CD14-positive monocyte (primary cell): ENCODE measurements at regions not wholly inside any gene's neighbourhood (a gene's known extent, or its start where the extent isn't known, plus 50 kb on each side); places are given as distances from the start of the nearest gene placed in this dataset.

Source experiments
- DNase-seq, 3 donors: peaks; one replicate each; pipeline ENCODE4 v3.0.0-alpha.2; 2011 to 2022
- H2AFZ ChIP-seq: 2 replicates; pipeline ENCODE4 v1.6.0; 2012; ENCODE audit warnings: mild to moderate bottlenecking, low read depth, low read length, inconsistent platforms; ENCODE audit not compliant: insufficient read depth, poor library complexity, severe bottlenecking
- H3K27ac ChIP-seq, 2 donors: 1 replicate in 1 of 2; 2 replicates in 1 of 2; pipeline ENCODE4 v1.5.1; 2012 to 2013; ENCODE audit warnings: low read length in 2 of 2, control low read depth in 1 of 2, inconsistent platforms in 1 of 2, low read depth in 1 of 2, mild to moderate bottlenecking in 1 of 2
- H3K27me3 ChIP-seq, 2 donors: one replicate each; pipeline versions ENCODE4 v1.6.0 to v1.6.1; 2011 to 2013; ENCODE audit warnings: low read length in 2 of 2; ENCODE audit not compliant: control insufficient read depth in 2 of 2, insufficient read depth in 2 of 2
- H3K36me3 ChIP-seq, 2 donors: replicated peaks in 1 of 2; 1 replicate in 1 of 2; 2 replicates in 1 of 2; pipeline versions ENCODE4 v1.5.1 to v1.6.1; 2012 to 2013; ENCODE audit warnings: low read length in 2 of 2, control low read depth in 1 of 2, inconsistent platforms in 1 of 2, mild to moderate bottlenecking in 1 of 2; ENCODE audit not compliant: insufficient read depth in 2 of 2, control insufficient read depth in 1 of 2
- H3K4me1 ChIP-seq, 2 donors: 1 replicate in 1 of 2; 2 replicates in 1 of 2; pipeline versions ENCODE4 v1.5.1 to v1.6.1; 2012 to 2013; ENCODE audit warnings: low read length in 2 of 2, control low read depth in 1 of 2, inconsistent platforms in 1 of 2, mild to moderate bottlenecking in 1 of 2, moderate library complexity in 1 of 2; ENCODE audit not compliant: insufficient read depth in 2 of 2, control insufficient read depth in 1 of 2
- H3K4me2 ChIP-seq: replicated peaks from 2 replicates; pipeline ENCODE3; 2012; ENCODE audit warnings: low read length, moderate library complexity, mild to moderate bottlenecking; ENCODE audit not compliant: poor library complexity, severe bottlenecking; ENCODE audit errors: extremely low read depth
- H3K4me3 ChIP-seq, 3 experiments: fragments of 200-600 bp in 1 of 3; sonication (generic) in 1 of 3; replicated peaks in 1 of 3; 1 replicate in 2 of 3; 2 replicates in 1 of 3; pipeline ENCODE4 v1.5.1; 2011 to 2013; ENCODE audit warnings: low read length in 3 of 3, mild to moderate bottlenecking in 3 of 3, control low read depth in 2 of 3, low read depth in 2 of 3, inconsistent platforms in 1 of 3, moderate library complexity in 1 of 3
- H3K79me2 ChIP-seq: 2 replicates; pipeline ENCODE4 v1.6.0; 2012; ENCODE audit warnings: mild to moderate bottlenecking, control low read depth, inconsistent platforms, low read length, moderate library complexity; ENCODE audit not compliant: insufficient read depth
- H3K9ac ChIP-seq: 2 replicates; pipeline ENCODE4 v1.6.0; 2017; ENCODE audit warnings: low read length, mild to moderate bottlenecking; ENCODE audit not compliant: insufficient read depth, poor library complexity, severe bottlenecking
- H3K9me3 ChIP-seq, 2 donors: replicated peaks in 1 of 2; 1 replicate in 1 of 2; 2 replicates in 1 of 2; pipeline versions ENCODE4 v1.5.1 to v1.6.1; 2012 to 2013; ENCODE audit warnings: low read length in 2 of 2, control low read depth in 1 of 2; ENCODE audit not compliant: control insufficient read depth in 1 of 2, insufficient read depth in 1 of 2
- H4K20me1 ChIP-seq: 2 replicates; pipeline ENCODE4 v1.6.0; 2012; ENCODE audit warnings: mild to moderate bottlenecking, low read length, control low read depth, moderate library complexity; ENCODE audit not compliant: insufficient read depth
- H3K27ac Mint-ChIP-seq, 7 donors: one replicate each; pipeline ENCODE4 v1.8.0; 2020; ENCODE audit warnings: mild to moderate bottlenecking in 7 of 7, mixed read lengths in 7 of 7, moderate library complexity in 6 of 7, inconsistent platforms in 2 of 7
- H3K27me3 Mint-ChIP-seq, 3 donors: one replicate each; pipeline ENCODE4 v1.8.0; 2021 to 2022; ENCODE audit warnings: low read depth in 3 of 3, mild to moderate bottlenecking in 3 of 3, mixed read lengths in 3 of 3, moderate library complexity in 3 of 3, inconsistent platforms in 1 of 3
- H3K36me3 Mint-ChIP-seq, 2 donors: one replicate each; pipeline ENCODE4 v1.8.0; 2020; ENCODE audit warnings: mixed read lengths in 2 of 2, inconsistent platforms in 1 of 2, mild to moderate bottlenecking in 1 of 2
- H3K4me1 Mint-ChIP-seq: one replicate; pipeline ENCODE4 v1.8.0; 2020; ENCODE audit warnings: mild to moderate bottlenecking, mixed read lengths
- H3K4me3 Mint-ChIP-seq, 2 donors: one replicate each; pipeline ENCODE4 v1.8.0; 2020; ENCODE audit warnings: mild to moderate bottlenecking in 2 of 2, mixed read lengths in 2 of 2, moderate library complexity in 1 of 2
- H3K9me3 Mint-ChIP-seq, 7 donors: one replicate each; pipeline ENCODE4 v1.8.0; 2020 to 2022; ENCODE audit warnings: mixed read lengths in 7 of 7, mild to moderate bottlenecking in 6 of 7, moderate library complexity in 6 of 7, inconsistent platforms in 2 of 7
- WGBS: methylation state at CpG from one replicate; pipeline ENCODE4 v1.1.5; 2013; ENCODE audit warnings: missing lambda C conversion rate; ENCODE audit not compliant: insufficient coverage; 5-methylcytosine and 5-hydroxymethylcytosine counted together
- intact Hi-C, 2 donors: fragments of 100-400 bp; cut with micrococcal nuclease; formaldehyde crosslinking; loops; one replicate each; pipeline versions ENCODE4 v1.15.0 to v1.15.1; 2023
- TF ChIP-seq, protein P1 (sequence below): fragments of 200-600 bp; IDR thresholded peaks from one replicate; pipeline ENCODE4 v1.8.0; 2022; ENCODE audit warnings: antibody characterized with exemption, mild to moderate bottlenecking

- H3K27ac ChIP-seq = no peak overlapping the region
- DNase-seq = no peak
- Mint-ChIP-seq H3K4me1 (no peaks in the 10 kb centered on the region), H3K36me3 (no peaks in the 10 kb centered on the region), H3K4me3 (no peak overlapping the region), H3K27ac (no peak overlapping the region), H3K27me3 (peaks cover 0 to 2% (median 0%) of the 10 kb centered on the region in 3 donors), H3K9me3 (peaks cover 0 to 3% (median 0%) of the 10 kb centered on the region in 7 donors)
- no peaks in the 10 kb centered on the region for H3K36me3 ChIP-seq
- intact Hi-C loops = no loop called here
- no peaks in the 10 kb centered on the region for H3K9me3 ChIP-seq
- no peak overlapping the region for H3K9ac ChIP-seq
- H2AFZ ChIP-seq = no peak overlapping the region
- H4K20me1 ChIP-seq = no peaks in the 10 kb centered on the region
- no peaks in the 10 kb centered on the region for H3K79me2 ChIP-seq
- no peak overlapping the region for H3K4me2 ChIP-seq
- no peak overlapping the region for H3K4me3 ChIP-seq
- no peaks in the 10 kb centered on the region for H3K4me1 ChIP-seq
- TF ChIP-seq, protein P1, sequence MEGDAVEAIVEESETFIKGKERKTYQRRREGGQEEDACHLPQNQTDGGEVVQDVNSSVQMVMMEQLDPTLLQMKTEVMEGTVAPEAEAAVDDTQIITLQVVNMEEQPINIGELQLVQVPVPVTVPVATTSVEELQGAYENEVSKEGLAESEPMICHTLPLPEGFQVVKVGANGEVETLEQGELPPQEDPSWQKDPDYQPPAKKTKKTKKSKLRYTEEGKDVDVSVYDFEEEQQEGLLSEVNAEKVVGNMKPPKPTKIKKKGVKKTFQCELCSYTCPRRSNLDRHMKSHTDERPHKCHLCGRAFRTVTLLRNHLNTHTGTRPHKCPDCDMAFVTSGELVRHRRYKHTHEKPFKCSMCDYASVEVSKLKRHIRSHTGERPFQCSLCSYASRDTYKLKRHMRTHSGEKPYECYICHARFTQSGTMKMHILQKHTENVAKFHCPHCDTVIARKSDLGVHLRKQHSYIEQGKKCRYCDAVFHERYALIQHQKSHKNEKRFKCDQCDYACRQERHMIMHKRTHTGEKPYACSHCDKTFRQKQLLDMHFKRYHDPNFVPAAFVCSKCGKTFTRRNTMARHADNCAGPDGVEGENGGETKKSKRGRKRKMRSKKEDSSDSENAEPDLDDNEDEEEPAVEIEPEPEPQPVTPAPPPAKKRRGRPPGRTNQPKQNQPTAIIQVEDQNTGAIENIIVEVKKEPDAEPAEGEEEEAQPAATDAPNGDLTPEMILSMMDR = no peak
- WGBS = 83% methylated on average over 1 of the region's 3 CpGs
- H3K27me3 ChIP-seq = no peaks in the 10 kb centered on the region
Measured at GRCh38 chr3:117873249-117873600, 1161.4 kb downstream of the IGSF11 start.

GRCh38 chr3:117874028-117874690, 1160.5 kb downstream of the IGSF11 start:
- no peak overlapping the region for H2AFZ ChIP-seq
- H3K9me3 ChIP-seq = no peaks in the 10 kb centered on the region
- H3K27me3 Mint-ChIP-seq = peaks cover 0 to 2% (median 0%) of the 10 kb centered on the region in 3 donors
- H3K9me3 Mint-ChIP-seq = peaks cover 0 to 3% (median 0%) of the 10 kb centered on the region in 7 donors
- intact Hi-C loops = no loop called here
- H3K9ac ChIP-seq = no peak overlapping the region
- WGBS = 68% methylated on average over 2 of the region's 4 CpGs
- no peaks in the 10 kb centered on the region for H3K36me3 Mint-ChIP-seq
- no peaks in the 10 kb centered on the region for H3K79me2 ChIP-seq
- H3K4me3 Mint-ChIP-seq = no peak overlapping the region
- no peaks in the 10 kb centered on the region for H3K4me1 Mint-ChIP-seq
- H4K20me1 ChIP-seq = no peaks in the 10 kb centered on the region
- H3K4me2 ChIP-seq = no peak overlapping the region
- H3K27ac Mint-ChIP-seq = no peak overlapping the region
- H3K36me3 ChIP-seq = no peaks in the 10 kb centered on the region
- no peaks in the 10 kb centered on the region for H3K4me1 ChIP-seq
- no peaks in the 10 kb centered on the region for H3K27me3 ChIP-seq
- DNase-seq = no peak
- TF ChIP-seq, protein P1 = no peak
- H3K27ac ChIP-seq = no peak overlapping the region
- no peak overlapping the region for H3K4me3 ChIP-seq
